GM12873 (cell line): ENCODE measurements at regions not wholly inside any gene's neighbourhood (a gene's known extent, or its start where the extent isn't known, plus 50 kb on each side); places are given as distances from the start of the nearest gene placed in this dataset.

ENCODE experiments used
- TF ChIP-seq, protein P1 (sequence below): IDR thresholded peaks from 2 replicates; pipeline ENCODE4 v1.5.1; 2012; ENCODE audit warnings: low read depth, mild to moderate bottlenecking, moderate library complexity, low read length, control low read depth; ENCODE audit not compliant: insufficient read depth; ENCODE audit errors: missing control alignments

DNA sequence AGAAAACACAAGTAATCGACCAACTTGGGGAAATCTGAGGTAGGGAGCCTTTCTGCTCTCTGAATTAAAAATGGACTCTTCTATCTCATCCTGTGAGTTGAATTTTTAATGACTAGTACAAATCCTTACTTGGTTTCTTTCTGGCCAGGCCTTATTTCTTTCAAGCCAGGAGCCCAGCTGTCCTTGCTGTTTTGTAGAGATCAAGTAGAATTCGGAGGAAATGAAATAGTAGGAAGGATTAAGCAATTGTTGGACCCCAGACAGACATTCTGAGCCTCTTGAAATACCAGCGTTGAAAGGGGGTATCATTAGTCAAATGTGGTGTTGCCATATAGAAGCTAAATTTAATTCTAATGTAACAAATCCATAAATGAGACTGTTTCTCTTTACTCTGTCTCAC, 53.7 kb upstream of the SMIM15 start:
- TF ChIP-seq, protein P1, sequence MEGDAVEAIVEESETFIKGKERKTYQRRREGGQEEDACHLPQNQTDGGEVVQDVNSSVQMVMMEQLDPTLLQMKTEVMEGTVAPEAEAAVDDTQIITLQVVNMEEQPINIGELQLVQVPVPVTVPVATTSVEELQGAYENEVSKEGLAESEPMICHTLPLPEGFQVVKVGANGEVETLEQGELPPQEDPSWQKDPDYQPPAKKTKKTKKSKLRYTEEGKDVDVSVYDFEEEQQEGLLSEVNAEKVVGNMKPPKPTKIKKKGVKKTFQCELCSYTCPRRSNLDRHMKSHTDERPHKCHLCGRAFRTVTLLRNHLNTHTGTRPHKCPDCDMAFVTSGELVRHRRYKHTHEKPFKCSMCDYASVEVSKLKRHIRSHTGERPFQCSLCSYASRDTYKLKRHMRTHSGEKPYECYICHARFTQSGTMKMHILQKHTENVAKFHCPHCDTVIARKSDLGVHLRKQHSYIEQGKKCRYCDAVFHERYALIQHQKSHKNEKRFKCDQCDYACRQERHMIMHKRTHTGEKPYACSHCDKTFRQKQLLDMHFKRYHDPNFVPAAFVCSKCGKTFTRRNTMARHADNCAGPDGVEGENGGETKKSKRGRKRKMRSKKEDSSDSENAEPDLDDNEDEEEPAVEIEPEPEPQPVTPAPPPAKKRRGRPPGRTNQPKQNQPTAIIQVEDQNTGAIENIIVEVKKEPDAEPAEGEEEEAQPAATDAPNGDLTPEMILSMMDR: no peak

DNA sequence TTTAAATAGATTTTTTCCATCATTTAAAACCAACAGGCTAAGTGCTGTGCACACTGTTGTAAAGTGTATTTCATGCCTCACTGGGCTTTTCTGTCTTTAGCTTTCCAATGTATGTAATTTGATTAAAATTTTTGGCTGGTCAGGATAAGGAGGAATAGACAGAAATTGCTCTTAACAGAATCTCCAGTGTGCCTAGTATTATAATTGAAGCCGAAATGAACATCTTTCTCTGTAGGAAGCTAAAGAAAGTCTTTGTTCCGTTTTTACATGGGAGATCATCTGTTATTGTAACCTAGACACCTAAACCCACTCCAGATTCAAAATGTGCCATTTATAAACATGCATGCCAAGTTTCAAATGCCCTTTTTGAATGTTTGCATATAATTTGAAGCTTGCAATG, 54.5 kb upstream of the SMIM15 start:
- TF ChIP-seq, protein P1: no peak

DNA sequence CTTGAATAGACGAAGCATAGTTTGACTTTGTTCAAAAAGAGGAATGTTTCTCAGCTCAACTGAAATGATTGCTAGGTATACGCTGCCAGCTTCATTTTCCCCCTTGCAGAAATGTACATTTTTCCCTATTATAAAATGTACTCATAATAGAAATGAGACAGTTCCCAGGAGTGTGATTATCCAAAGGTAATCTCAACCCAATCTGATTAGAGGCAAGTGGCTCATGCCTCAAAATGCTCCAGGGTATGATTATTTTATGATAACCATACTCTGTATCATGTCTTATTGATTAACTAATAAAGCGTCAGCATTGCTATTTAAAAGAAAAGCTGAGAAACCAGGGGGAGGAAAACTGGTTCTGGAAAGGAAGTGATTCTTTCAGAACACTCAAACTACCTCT, 54.9 kb upstream of the SMIM15 start:
- TF ChIP-seq, protein P1: no peak

DNA sequence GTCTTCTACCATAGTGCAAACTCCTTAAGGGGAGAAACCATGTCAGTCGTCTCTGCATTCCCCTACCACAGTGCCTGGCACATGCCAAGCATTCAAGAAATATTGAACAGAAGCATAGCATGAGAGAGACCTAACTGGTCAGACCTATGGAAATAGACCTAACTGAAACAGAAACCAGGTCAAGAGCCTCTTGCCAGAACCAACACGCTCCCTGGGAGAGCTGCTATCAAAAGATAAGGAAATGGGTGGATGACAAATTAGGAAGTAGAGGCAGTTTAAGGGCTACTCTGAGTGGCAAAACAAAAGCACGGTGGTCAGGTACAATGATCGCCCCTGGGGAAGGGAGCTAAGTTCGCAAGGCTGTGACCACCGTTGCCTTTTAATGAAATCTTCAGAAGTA, 66.0 kb upstream of the SMIM15 start:
- TF ChIP-seq, protein P1: no peak

DNA sequence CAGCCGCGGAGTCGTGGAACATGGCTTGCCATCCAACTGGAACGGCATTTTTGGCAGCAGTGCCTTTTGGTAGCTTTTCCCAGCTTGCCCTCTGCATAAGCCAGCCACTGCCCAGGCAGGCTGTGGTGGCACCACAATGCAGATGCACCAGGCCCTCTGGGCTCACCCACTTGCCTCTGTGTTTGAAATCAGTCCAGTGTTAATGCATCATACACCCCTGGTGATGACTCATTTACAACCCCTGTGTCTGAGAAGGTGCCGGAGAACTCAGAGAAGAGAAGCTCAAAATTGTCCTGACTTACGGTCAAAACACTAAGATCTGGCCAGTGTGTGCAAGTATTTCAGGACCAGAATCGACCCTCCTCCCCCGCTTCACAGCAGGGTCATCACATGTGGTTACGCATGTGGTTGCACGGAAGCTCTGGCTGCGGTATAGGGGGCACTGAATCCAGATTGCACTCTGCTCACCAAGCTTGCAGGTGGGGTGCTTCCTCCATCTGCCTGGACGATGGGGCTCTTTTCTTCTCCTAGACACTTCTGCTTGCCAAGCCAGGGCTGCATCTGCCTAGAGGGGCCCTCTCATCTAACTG, 66.5 kb upstream of the SMIM15 start:
- TF ChIP-seq, protein P1: no peak

DNA sequence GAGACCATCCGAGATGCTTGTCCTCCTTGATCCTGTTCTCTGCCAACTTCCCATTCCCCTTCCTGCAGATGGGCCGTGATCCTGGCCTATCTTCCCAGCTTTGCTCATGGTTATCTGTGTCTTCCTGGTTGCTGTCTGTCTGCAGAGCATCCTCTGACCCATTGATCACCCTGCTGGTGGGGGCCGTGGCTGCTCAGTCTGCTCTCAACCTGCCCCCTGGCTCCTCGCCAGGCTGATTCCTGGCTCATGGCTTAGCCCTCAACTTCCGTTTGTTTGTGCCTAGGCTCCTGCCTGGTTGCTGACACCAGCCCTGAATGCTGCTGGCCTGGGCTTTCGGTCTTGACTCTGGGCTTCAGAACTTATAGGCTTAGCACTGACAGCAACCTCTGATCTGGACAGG, 67.1 kb upstream of the SMIM15 start:
- TF ChIP-seq, protein P1: no peak

DNA sequence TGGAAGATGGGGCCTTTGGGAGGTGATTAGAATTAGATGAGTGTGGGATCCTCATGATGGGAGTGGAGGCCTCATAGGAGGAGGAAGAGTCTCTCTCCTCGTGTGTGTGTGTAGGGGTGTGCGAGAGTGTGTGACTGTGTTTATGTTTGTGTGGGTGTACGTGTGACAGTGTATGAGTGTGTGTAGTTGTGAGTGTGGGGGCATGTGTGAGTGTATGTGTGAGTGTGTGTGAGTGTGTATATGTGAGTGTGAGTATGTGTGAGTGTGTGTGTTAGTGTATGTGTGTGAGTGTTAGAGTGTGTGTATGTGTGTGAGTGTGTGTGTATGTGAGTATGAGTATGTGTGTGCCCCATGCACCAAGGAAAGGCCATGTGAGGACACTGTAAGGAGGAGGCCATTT, 68.2 kb upstream of the SMIM15 start:
- TF ChIP-seq, protein P1: no peak
